A549 (cell line): ENCODE measurements at regions not wholly inside any gene's neighbourhood (a gene's known extent, or its start where the extent isn't known, plus 50 kb on each side); places are given as distances from the start of the nearest gene placed in this dataset.

Source experiments
- CEBPB ChIP-seq, 2 experiments: fragments of >200 bp in 1 of 2; sonication (Bioruptor Twin) in 1 of 2; formaldehyde crosslinking in 1 of 2; IDR thresholded peaks; 2 replicates each; pipeline ENCODE4 v1.6.1; 2012 to 2016
- CHD2 ChIP-seq: fragments of 150-350 bp; IDR thresholded peaks from 2 replicates; pipeline ENCODE4 v1.6.1; 2014; ENCODE audit warnings: low read length; ENCODE audit not compliant: partially characterized antibody
- CTCF ChIP-seq: fragments of >200 bp; sonication (Bioruptor Twin); formaldehyde crosslinking; IDR thresholded peaks from 3 replicates; pipeline ENCODE4 v1.5.1; 2016
- HDAC2 ChIP-seq: fragments of 200-600 bp; sonication (generic); IDR thresholded peaks from 2 replicates; pipeline ENCODE4 v1.6.1; 2016
- HOXB5 ChIP-seq: fragments of 250-450 bp; sonication (Bioruptor Pico); IDR thresholded peaks from 2 replicates; pipeline ENCODE4 v1.5.0; 2020; ENCODE audit warnings: mild to moderate bottlenecking, moderate library complexity
- MAZ ChIP-seq: fragments of 150-350 bp; IDR thresholded peaks from 2 replicates; pipeline ENCODE4 v1.6.1; 2014; ENCODE audit warnings: antibody characterized with exemption, low read depth, low read length, borderline replicate concordance
- POLR2A ChIP-seq: IDR thresholded peaks from 2 replicates; pipeline ENCODE4 v1.6.1; 2012; ENCODE audit warnings: mild to moderate bottlenecking, low read length
- TF ChIP-seq, protein P1 (sequence below): IDR thresholded peaks from 2 replicates; pipeline ENCODE4 v1.6.1; 2012

- TF ChIP-seq CTCF, result no peak
- TF ChIP-seq HDAC2, result no peak
- no peak for TF ChIP-seq POLR2A
- TF ChIP-seq CHD2, result no peak
- TF ChIP-seq, protein P1, sequence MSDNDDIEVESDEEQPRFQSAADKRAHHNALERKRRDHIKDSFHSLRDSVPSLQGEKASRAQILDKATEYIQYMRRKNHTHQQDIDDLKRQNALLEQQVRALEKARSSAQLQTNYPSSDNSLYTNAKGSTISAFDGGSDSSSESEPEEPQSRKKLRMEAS, result no peak
- no peak for TF ChIP-seq MAZ
- no peak for TF ChIP-seq CEBPB (IDR thresholded peaks at IDR 0.05)
- no peak for TF ChIP-seq HOXB5 (CRISPR knock-in tag)
Observed at GRCh38 chr9:28648723-28649122, 1075.4 kb upstream of the C9orf72 start.
